Body of pancreas (tissue), 4 donors: ENCODE measurements at regions not wholly inside any gene's neighbourhood (a gene's known extent, or its start where the extent isn't known, plus 50 kb on each side); places are given as distances from the start of the nearest gene placed in this dataset.

Experiments
- ATAC-seq: fragments of 150-250 bp; one replicate; pipeline ENCODE4 v1.9.1; 2016
- DNase-seq, 4 donors: peaks; one replicate each; pipeline ENCODE4 v3.0.0-alpha.2; 2019
- H3K27ac ChIP-seq, 4 donors: fragments of 200-600 bp; sonication (generic); 1 replicate in 3 of 4; 2 replicates in 1 of 4; pipeline versions ENCODE4 v1.5.1 to v1.6.1; 2016 to 2019; ENCODE audit warnings: mild to moderate bottlenecking in 1 of 4, mixed read lengths in 1 of 4, moderate library complexity in 1 of 4
- H3K27me3 ChIP-seq, 2 donors: fragments of 200-600 bp; sonication (generic); one replicate each; pipeline ENCODE4 v1.6.0; 2016; ENCODE audit warnings: mild to moderate bottlenecking in 1 of 2
- H3K36me3 ChIP-seq, 2 donors: fragments of 200-600 bp; sonication (generic); replicated peaks in 1 of 2; 2 replicates each; pipeline ENCODE4 v1.5.1; 2016; ENCODE audit warnings: low read depth in 2 of 2; ENCODE audit not compliant: insufficient read depth in 1 of 2
- H3K4me1 ChIP-seq: fragments of 200-600 bp; sonication (generic); one replicate; pipeline ENCODE4 v1.6.0; 2016
- H3K4me3 ChIP-seq, 2 donors: fragments of 200-600 bp; sonication (generic); 1 replicate in 1 of 2; 2 replicates in 1 of 2; pipeline ENCODE4 v1.5.1; 2016 to 2019
- H3K9me3 ChIP-seq, 3 donors: fragments of 200-600 bp; sonication (generic); 1 replicate in 2 of 3; 2 replicates in 1 of 3; pipeline ENCODE4 v1.5.1; 2016
- CTCF ChIP-seq, 7 experiments: fragments of 450-650 bp in 4 of 7; fragments of 200-600 bp in 3 of 7; sonication (generic) in 3 of 7; IDR thresholded peaks; one replicate each; pipeline ENCODE4 v1.5.1; 2016 to 2019; ENCODE audit warnings: antibody characterized with exemption in 7 of 7
- POLR2A ChIP-seq, 3 donors: fragments of 450-650 bp; IDR thresholded peaks; one replicate each; pipeline ENCODE4 v1.6.1; 2016; ENCODE audit warnings: antibody characterized with exemption in 3 of 3, mild to moderate bottlenecking in 2 of 3
- WGBS, 2 donors: methylation state at CpG; one replicate each; pipeline ENCODE4 v1.1.5; 2017; 5-methylcytosine and 5-hydroxymethylcytosine counted together
- intact Hi-C: fragments of 100-400 bp; cut with DNase I; formaldehyde crosslinking; loops from one replicate; pipeline ENCODE4 v1.15.1; 2023

- Histone ChIP-seq H3K27ac (no peak overlapping the region), H3K9me3 (no peaks in the 10 kb centered on the region), H3K4me3 (no peak overlapping the region), H3K27me3 (no peaks in the 10 kb centered on the region), H3K36me3 (no peaks in the 10 kb centered on the region), H3K4me1 (no peaks in the 10 kb centered on the region)
- no peak for TF ChIP-seq POLR2A (IDR thresholded peaks at IDR 0.05)
- TF ChIP-seq CTCF (IDR thresholded peaks at IDR 0.05), result no peak
- WGBS, 2 donors, result 74 to 77% methylated on average over 6 of the region's 6 CpGs
- DNase-seq (no peak), ATAC-seq (no peak)
- intact Hi-C loops, result no loop called here
Observed at GRCh38 chr1:213925531-213926182, 62.1 kb upstream of the PROX1 start.

DNA sequence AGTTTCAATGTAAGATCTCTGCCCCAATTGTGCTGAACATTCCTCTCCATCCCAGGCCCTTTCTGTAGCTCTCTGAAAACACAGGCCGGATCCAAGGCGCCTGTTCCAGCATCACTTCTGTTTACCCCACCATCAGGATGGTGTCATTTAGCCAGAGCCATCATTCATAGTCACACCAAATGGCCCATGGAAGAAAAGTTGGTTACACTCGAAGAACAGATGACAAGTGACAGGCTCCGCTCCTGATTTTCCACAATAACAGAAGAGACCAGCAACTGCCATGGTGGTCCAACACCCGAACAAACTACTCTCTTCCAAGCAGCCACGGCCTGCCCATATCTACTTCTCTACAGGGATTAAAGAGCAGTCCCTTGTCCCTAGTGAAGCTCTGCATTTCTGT lies 59.9 kb upstream of the PROX1 start:
- DNase-seq, result no peak

DNA sequence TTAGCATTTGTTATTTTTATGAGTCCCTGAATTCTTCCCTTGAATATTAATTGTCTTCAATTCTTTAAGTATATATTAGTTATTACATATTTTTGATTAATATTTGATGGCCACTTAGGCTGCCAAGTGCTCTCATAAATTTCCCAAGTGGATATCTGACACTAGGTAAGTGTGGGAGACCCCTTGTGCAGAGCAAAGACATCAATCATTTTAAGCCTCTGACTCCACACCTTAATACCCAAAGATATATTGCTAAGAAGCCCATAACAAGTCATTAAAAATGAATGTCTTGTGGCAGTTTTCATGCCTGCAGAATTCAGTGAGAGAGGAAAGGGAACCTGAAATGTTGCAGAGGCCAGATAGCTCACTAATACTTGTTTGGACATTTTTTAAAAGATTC lies 58.4 kb upstream of the PROX1 start:
- intact Hi-C loops, result no loop called here
- H3K9me3 ChIP-seq, result no peaks in the 10 kb centered on the region
- DNase-seq (no peak), ATAC-seq (no peak)
- peaks cover 11% of the 10 kb centered on the region for H3K4me1 ChIP-seq
- no peak overlapping the region for H3K27ac ChIP-seq
- no peak overlapping the region for H3K4me3 ChIP-seq
- H3K27me3 ChIP-seq, result no peaks in the 10 kb centered on the region
- TF ChIP-seq POLR2A (IDR thresholded peaks at IDR 0.05) (no peak), CTCF (IDR thresholded peaks at IDR 0.05) (no peak)
- H3K36me3 ChIP-seq, result no peaks in the 10 kb centered on the region

More for the DNA sequence above, 59.9 kb upstream of the PROX1 start:
- intact Hi-C loops, result no loop called here
- Histone ChIP-seq H3K4me1 (no peaks in the 10 kb centered on the region), H3K9me3 (no peaks in the 10 kb centered on the region), H3K36me3 (no peaks in the 10 kb centered on the region), H3K27me3 (no peaks in the 10 kb centered on the region), H3K4me3 (no peak overlapping the region), H3K27ac (no peak overlapping the region)
- 88 to 90% methylated on average over 6 of the region's 6 CpGs for WGBS, 2 donors
- ATAC-seq, result no peak
- TF ChIP-seq CTCF (IDR thresholded peaks at IDR 0.05), result no peak
- TF ChIP-seq POLR2A (IDR thresholded peaks at IDR 0.05), result no peak

- Histone ChIP-seq H3K4me1 (peaks cover 19% of the 10 kb centered on the region), H3K4me3 (no peak overlapping the region), H3K9me3 (no peaks in the 10 kb centered on the region), H3K27ac (no peak overlapping the region), H3K36me3 (no peaks in the 10 kb centered on the region), H3K27me3 (no peaks in the 10 kb centered on the region)
- WGBS, 2 donors, result 60 to 66% methylated on average over 8 of the region's 8 CpGs
- DNase-seq (no peak), ATAC-seq (no peak)
- TF ChIP-seq CTCF (IDR thresholded peaks at IDR 0.05) (no peak), POLR2A (IDR thresholded peaks at IDR 0.05) (no peak)
- intact Hi-C loops, result no loop called here
Observed at GRCh38 chr1:213931836-213932235, 55.9 kb upstream of the PROX1 start.

- Histone ChIP-seq H3K9me3 (no peaks in the 10 kb centered on the region), H3K27me3 (no peaks in the 10 kb centered on the region), H3K4me3 (no peak overlapping the region), H3K27ac (peak overlapping the region in 2 of 4 donors; percentile 60 to 77), H3K36me3 (no peaks in the 10 kb centered on the region), H3K4me1 (peaks cover 19% of the 10 kb centered on the region)
- TF ChIP-seq POLR2A (IDR thresholded peaks at IDR 0.05), result no peak
- TF ChIP-seq CTCF (IDR thresholded peaks at IDR 0.05), result no peak
- ATAC-seq, result no peak
- WGBS, 2 donors, result 37 to 50% methylated on average over 5 of the region's 5 CpGs
- intact Hi-C loops, result no loop called here
- DNase-seq, result no peak
Observed at GRCh38 chr1:213933336-213933735, 54.4 kb upstream of the PROX1 start.
